ENCODE measurements at regions not wholly inside any gene's neighbourhood (a gene's known extent, or its start where the extent isn't known, plus 50 kb on each side); places are given as distances from the start of the nearest gene placed in this dataset.

GRCh38 chr12:25041006-25041741, 92.3 kb upstream of the BCAT1 start:
- no peak overlapping the region for H3K4me3 ChIP-seq
- DNase-seq (ENCODE audit: low spot score in 2 of 2) = no peak
- H3K4me1 ChIP-seq = no peaks in the 10 kb centered on the region
- peaks cover 0 to 6% of the 10 kb centered on the region in 2 donors for H3K9me3 ChIP-seq
- no peaks in the 10 kb centered on the region for H3K27me3 ChIP-seq
- no peaks in the 10 kb centered on the region for H3K36me3 ChIP-seq
- no peak for TF ChIP-seq CTCF (IDR thresholded peaks at IDR 0.05)
- intact Hi-C loops (cut with DNase I) = no loop called here
- H3K27ac ChIP-seq = no peak overlapping the region

DNA sequence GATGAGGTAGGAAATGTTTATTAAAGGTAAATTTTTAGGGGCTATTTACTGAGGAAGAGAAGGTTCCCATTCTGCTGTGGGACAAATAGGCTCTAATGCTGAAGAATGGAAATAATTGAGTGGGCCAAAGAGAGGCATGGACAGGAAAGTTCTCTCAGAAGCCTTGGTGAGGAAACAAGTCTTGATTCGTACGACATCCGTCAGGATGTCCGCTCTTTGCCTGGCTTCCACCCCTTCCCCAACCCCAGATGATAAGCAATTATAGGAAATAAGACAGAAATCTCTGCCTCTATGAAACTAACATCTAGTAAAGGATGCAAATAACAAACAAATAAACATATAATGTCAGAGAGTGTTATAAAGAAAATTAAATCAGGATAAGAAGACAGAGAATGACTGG, 91.7 kb upstream of the BCAT1 start:
- Histone ChIP-seq H3K9me3 (peaks cover 0 to 1% of the 10 kb centered on the region in 2 donors), H3K27ac (no peak overlapping the region), H3K4me1 (no peaks in the 10 kb centered on the region), H3K36me3 (no peaks in the 10 kb centered on the region), H3K4me3 (no peak overlapping the region), H3K27me3 (no peaks in the 10 kb centered on the region)
- no peak for DNase-seq (ENCODE audit: low spot score in 2 of 2)
- intact Hi-C loops (cut with DNase I) = no loop called here
- TF ChIP-seq CTCF (IDR thresholded peaks at IDR 0.05) = no peak

GRCh38 chr12:25034676-25035075, 85.8 kb upstream of the BCAT1 start:
- Histone ChIP-seq H3K4me3 (no peak overlapping the region), H3K27ac (no peak overlapping the region), H3K9me3 (no peaks in the 10 kb centered on the region), H3K36me3 (no peaks in the 10 kb centered on the region), H3K27me3 (no peaks in the 10 kb centered on the region), H3K4me1 (no peaks in the 10 kb centered on the region)
- DNase-seq (ENCODE audit: low spot score in 2 of 2) = no peak
- no peak for TF ChIP-seq CTCF (IDR thresholded peaks at IDR 0.05)
- intact Hi-C loops (cut with DNase I) = no loop called here

GRCh38 chr12:25025951-25026490, 77.1 kb upstream of the BCAT1 start:
- Histone ChIP-seq H3K9me3 (no peaks in the 10 kb centered on the region), H3K4me3 (no peak overlapping the region), H3K27me3 (no peaks in the 10 kb centered on the region), H3K4me1 (no peaks in the 10 kb centered on the region), H3K27ac (no peak overlapping the region), H3K36me3 (no peaks in the 10 kb centered on the region)
- no peak for TF ChIP-seq CTCF (IDR thresholded peaks at IDR 0.05)
- intact Hi-C loops (cut with DNase I) = no loop called here
- no peak for DNase-seq (ENCODE audit: low spot score in 2 of 2)

GRCh38 chr12:25025260-25025659, 76.4 kb upstream of the BCAT1 start:
- Histone ChIP-seq H3K9me3 (no peaks in the 10 kb centered on the region), H3K4me1 (no peaks in the 10 kb centered on the region), H3K27me3 (no peaks in the 10 kb centered on the region), H3K27ac (no peak overlapping the region), H3K36me3 (no peaks in the 10 kb centered on the region), H3K4me3 (no peak overlapping the region)
- intact Hi-C loops (cut with DNase I) = no loop called here
- DNase-seq (ENCODE audit: low spot score in 2 of 2) = no peak
- no peak for TF ChIP-seq CTCF (IDR thresholded peaks at IDR 0.05)

All from ascending aorta (tissue), 2 donors.